ENCODE measurements at regions not wholly inside any gene's neighbourhood (a gene's known extent, or its start where the extent isn't known, plus 50 kb on each side); places are given as distances from the start of the nearest gene placed in this dataset.

GRCh38 chr11:107157809-107158187 lies 139.5 kb upstream of the GUCY1A2 start:
- no peak overlapping the region for H2BK15ac ChIP-seq (replicated peaks; ENCODE audit: low read depth)
- H3K36me3 ChIP-seq (ENCODE audit: control insufficient read depth, insufficient read depth, low read length): no peaks in the 10 kb centered on the region
- H3K23ac ChIP-seq (ENCODE audit: low read length): no peak overlapping the region
- H3K27me3 ChIP-seq (ENCODE audit: insufficient read depth, low read length, poor library complexity): no peaks in the 10 kb centered on the region
- no peaks in the 10 kb centered on the region for H3K79me1 ChIP-seq (ENCODE audit: low read length)
- no peak overlapping the region for H3K4ac ChIP-seq (ENCODE audit: low read depth, low read length)
- no peak overlapping the region for H3K9ac ChIP-seq (ENCODE audit: low read length)
- H3K4me2 ChIP-seq (ENCODE audit: low read length): no peak overlapping the region
- H4K8ac ChIP-seq (ENCODE audit: low read depth, low read length): no peak overlapping the region
- no peak overlapping the region for H3K56ac ChIP-seq (ENCODE audit: low read length)
- no peaks in the 10 kb centered on the region for H3K79me2 ChIP-seq (ENCODE audit: control insufficient read depth, insufficient read depth, low read length)
- H3K18ac ChIP-seq (ENCODE audit: low read length): no peak overlapping the region
- H2BK5ac ChIP-seq (ENCODE audit: low read length): no peak overlapping the region
- H2AK5ac ChIP-seq (ENCODE audit: low read length): no peak overlapping the region
- H3K4me1 ChIP-seq (ENCODE audit: control insufficient read depth, low read depth, low read length): no peaks in the 10 kb centered on the region
- H2BK120ac ChIP-seq (ENCODE audit: low read depth, low read length): no peak overlapping the region
- WGBS (ENCODE audit: extremely low coverage, insufficient coverage, low lambda C conversion rate): no CpG with 5 or more reads among the region's 1 CpG
- no peak overlapping the region for H3K27ac ChIP-seq (ENCODE audit: low read depth, low read length)
- no peak overlapping the region for H3K4me3 ChIP-seq (ENCODE audit: low read length)
- DNase-seq: peak; percentile 17
- H4K5ac ChIP-seq (ENCODE audit: low read length): no peak overlapping the region

GRCh38 chr11:107157146-107157808 lies 139.0 kb upstream of the GUCY1A2 start:
- H3K4me2 ChIP-seq (ENCODE audit: low read length): no peak overlapping the region
- H4K8ac ChIP-seq (ENCODE audit: low read depth, low read length): no peak overlapping the region
- H2BK5ac ChIP-seq (ENCODE audit: low read length): no peak overlapping the region
- H2BK120ac ChIP-seq (ENCODE audit: low read depth, low read length): no peak overlapping the region
- H3K4me3 ChIP-seq (ENCODE audit: low read length): no peak overlapping the region
- H2AK5ac ChIP-seq (ENCODE audit: low read length): no peak overlapping the region
- H2BK15ac ChIP-seq (replicated peaks; ENCODE audit: low read depth): no peak overlapping the region
- H3K9ac ChIP-seq (ENCODE audit: low read length): no peak overlapping the region
- WGBS (ENCODE audit: extremely low coverage, insufficient coverage, low lambda C conversion rate): no CpG with 5 or more reads among the region's 3 CpGs
- no peak overlapping the region for H3K27ac ChIP-seq (ENCODE audit: low read depth, low read length)
- no peak overlapping the region for H3K18ac ChIP-seq (ENCODE audit: low read length)
- H3K79me1 ChIP-seq (ENCODE audit: low read length): no peaks in the 10 kb centered on the region
- H3K27me3 ChIP-seq (ENCODE audit: insufficient read depth, low read length, poor library complexity): no peaks in the 10 kb centered on the region
- H4K5ac ChIP-seq (ENCODE audit: low read length): no peak overlapping the region
- H3K56ac ChIP-seq (ENCODE audit: low read length): no peak overlapping the region
- no peaks in the 10 kb centered on the region for H3K4me1 ChIP-seq (ENCODE audit: control insufficient read depth, low read depth, low read length)
- no peaks in the 10 kb centered on the region for H3K36me3 ChIP-seq (ENCODE audit: control insufficient read depth, insufficient read depth, low read length)
- H3K79me2 ChIP-seq (ENCODE audit: control insufficient read depth, insufficient read depth, low read length): no peaks in the 10 kb centered on the region
- peak; percentile 64 for DNase-seq
- no peak overlapping the region for H3K23ac ChIP-seq (ENCODE audit: low read length)
- no peak overlapping the region for H3K4ac ChIP-seq (ENCODE audit: low read depth, low read length)

- Histone ChIP-seq H3K27me3 (ENCODE audit: insufficient read depth, low read length, poor library complexity) (no peaks in the 10 kb centered on the region), H3K79me2 (ENCODE audit: control insufficient read depth, insufficient read depth, low read length) (no peaks in the 10 kb centered on the region), H2BK120ac (ENCODE audit: low read depth, low read length) (no peak overlapping the region), H3K27ac (ENCODE audit: low read depth, low read length) (no peak overlapping the region), H2BK5ac (ENCODE audit: low read length) (no peak overlapping the region), H3K4me3 (ENCODE audit: low read length) (no peak overlapping the region), H2AK5ac (ENCODE audit: low read length) (no peak overlapping the region), H3K23ac (ENCODE audit: low read length) (no peak overlapping the region), H3K36me3 (ENCODE audit: control insufficient read depth, insufficient read depth, low read length) (no peaks in the 10 kb centered on the region), H3K9ac (ENCODE audit: low read length) (no peak overlapping the region), H3K4ac (ENCODE audit: low read depth, low read length) (no peak overlapping the region), H2BK15ac (replicated peaks; ENCODE audit: low read depth) (no peak overlapping the region), H3K56ac (ENCODE audit: low read length) (no peak overlapping the region), H4K8ac (ENCODE audit: low read depth, low read length) (no peak overlapping the region), H4K5ac (ENCODE audit: low read length) (no peak overlapping the region), H3K4me2 (ENCODE audit: low read length) (no peak overlapping the region), H3K4me1 (ENCODE audit: control insufficient read depth, low read depth, low read length) (no peaks in the 10 kb centered on the region), H3K18ac (ENCODE audit: low read length) (no peak overlapping the region), H3K79me1 (ENCODE audit: low read length) (no peaks in the 10 kb centered on the region)
- DNase-seq: no peak
Measured at GRCh38 chr11:107151579-107151978, 133.3 kb upstream of the GUCY1A2 start.

DNA sequence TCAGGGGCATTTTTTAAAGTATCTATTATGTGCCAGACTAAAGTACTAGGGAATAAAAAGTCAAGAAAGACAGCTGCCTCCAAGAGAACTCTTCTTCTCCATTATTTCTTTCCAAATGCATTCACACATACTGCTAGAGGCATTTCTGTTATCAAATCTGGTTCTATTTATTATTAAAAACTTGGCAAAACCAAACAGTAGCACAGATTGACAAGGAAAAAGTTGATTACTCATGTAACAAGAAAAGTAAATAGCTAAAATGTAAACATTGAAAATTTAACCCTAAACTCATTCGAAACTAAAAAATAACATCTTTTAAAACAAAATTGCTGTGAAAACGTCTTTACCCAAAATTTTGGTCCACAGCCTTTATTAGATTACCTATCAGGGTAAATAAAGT lies 132.9 kb upstream of the GUCY1A2 start:
- Histone ChIP-seq H4K8ac (ENCODE audit: low read depth, low read length) (no peak overlapping the region), H3K4me3 (ENCODE audit: low read length) (no peak overlapping the region), H3K4me1 (ENCODE audit: control insufficient read depth, low read depth, low read length) (no peaks in the 10 kb centered on the region), H4K5ac (ENCODE audit: low read length) (no peak overlapping the region), H3K27me3 (ENCODE audit: insufficient read depth, low read length, poor library complexity) (no peaks in the 10 kb centered on the region), H3K23ac (ENCODE audit: low read length) (no peak overlapping the region), H2BK5ac (ENCODE audit: low read length) (no peak overlapping the region), H2BK120ac (ENCODE audit: low read depth, low read length) (no peak overlapping the region), H3K56ac (ENCODE audit: low read length) (no peak overlapping the region), H3K4me2 (ENCODE audit: low read length) (no peak overlapping the region), H3K27ac (ENCODE audit: low read depth, low read length) (no peak overlapping the region), H3K79me2 (ENCODE audit: control insufficient read depth, insufficient read depth, low read length) (no peaks in the 10 kb centered on the region), H2AK5ac (ENCODE audit: low read length) (no peak overlapping the region), H3K9ac (ENCODE audit: low read length) (no peak overlapping the region), H2BK15ac (replicated peaks; ENCODE audit: low read depth) (no peak overlapping the region), H3K4ac (ENCODE audit: low read depth, low read length) (no peak overlapping the region), H3K79me1 (ENCODE audit: low read length) (no peaks in the 10 kb centered on the region), H3K36me3 (ENCODE audit: control insufficient read depth, insufficient read depth, low read length) (no peaks in the 10 kb centered on the region), H3K18ac (ENCODE audit: low read length) (no peak overlapping the region)
- 100% methylated on average over 2 of the region's 2 CpGs for WGBS (ENCODE audit: extremely low coverage, insufficient coverage, low lambda C conversion rate)
- no peak for DNase-seq

DNA sequence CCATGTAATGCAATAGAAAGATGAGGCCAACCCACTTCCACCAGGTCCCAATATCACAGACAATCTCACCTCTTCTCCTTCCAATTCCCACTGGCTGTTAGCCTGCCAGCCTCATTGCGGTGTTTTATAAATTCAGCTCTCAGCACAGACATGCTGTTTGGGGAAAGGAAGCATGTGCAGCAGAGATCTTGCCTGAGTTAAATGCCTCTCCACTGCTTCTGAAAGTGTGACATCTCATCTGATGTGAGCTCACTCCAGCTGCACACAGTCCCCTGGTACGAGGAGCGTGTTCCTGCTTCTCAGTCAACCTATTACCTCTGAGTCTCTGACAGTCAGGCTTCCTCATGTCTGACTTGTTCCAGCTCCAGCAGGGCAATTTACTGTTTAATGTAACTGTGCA lies 122.7 kb upstream of the GUCY1A2 start:
- H3K36me3 ChIP-seq (ENCODE audit: control insufficient read depth, insufficient read depth, low read length): no peaks in the 10 kb centered on the region
- no peaks in the 10 kb centered on the region for H3K4me1 ChIP-seq (ENCODE audit: control insufficient read depth, low read depth, low read length)
- no peak overlapping the region for H3K23ac ChIP-seq (ENCODE audit: low read length)
- no peak overlapping the region for H3K18ac ChIP-seq (ENCODE audit: low read length)
- no peak overlapping the region for H4K8ac ChIP-seq (ENCODE audit: low read depth, low read length)
- H3K27ac ChIP-seq (ENCODE audit: low read depth, low read length): no peak overlapping the region
- H3K27me3 ChIP-seq (ENCODE audit: insufficient read depth, low read length, poor library complexity): no peaks in the 10 kb centered on the region
- H2BK15ac ChIP-seq (replicated peaks; ENCODE audit: low read depth): no peak overlapping the region
- no CpG with 5 or more reads among the region's 3 CpGs for WGBS (ENCODE audit: extremely low coverage, insufficient coverage, low lambda C conversion rate)
- H3K4me2 ChIP-seq (ENCODE audit: low read length): no peak overlapping the region
- H2BK120ac ChIP-seq (ENCODE audit: low read depth, low read length): no peak overlapping the region
- H3K79me2 ChIP-seq (ENCODE audit: control insufficient read depth, insufficient read depth, low read length): no peaks in the 10 kb centered on the region
- H3K4ac ChIP-seq (ENCODE audit: low read depth, low read length): no peak overlapping the region
- no peak overlapping the region for H3K56ac ChIP-seq (ENCODE audit: low read length)
- no peak overlapping the region for H3K9ac ChIP-seq (ENCODE audit: low read length)
- no peak overlapping the region for H4K5ac ChIP-seq (ENCODE audit: low read length)
- H2BK5ac ChIP-seq (ENCODE audit: low read length): no peak overlapping the region
- no peaks in the 10 kb centered on the region for H3K79me1 ChIP-seq (ENCODE audit: low read length)
- no peak for DNase-seq
- no peak overlapping the region for H2AK5ac ChIP-seq (ENCODE audit: low read length)
- H3K4me3 ChIP-seq (ENCODE audit: low read length): no peak overlapping the region

GRCh38 chr11:107139396-107139795 lies 121.1 kb upstream of the GUCY1A2 start:
- no peaks in the 10 kb centered on the region for H3K27me3 ChIP-seq (ENCODE audit: insufficient read depth, low read length, poor library complexity)
- WGBS (ENCODE audit: extremely low coverage, insufficient coverage, low lambda C conversion rate): no CpG with 5 or more reads among the region's 4 CpGs
- H3K4me1 ChIP-seq (ENCODE audit: control insufficient read depth, low read depth, low read length): no peaks in the 10 kb centered on the region
- H4K8ac ChIP-seq (ENCODE audit: low read depth, low read length): no peak overlapping the region
- no peak overlapping the region for H2BK15ac ChIP-seq (replicated peaks; ENCODE audit: low read depth)
- no peak overlapping the region for H3K4me2 ChIP-seq (ENCODE audit: low read length)
- no peaks in the 10 kb centered on the region for H3K79me2 ChIP-seq (ENCODE audit: control insufficient read depth, insufficient read depth, low read length)
- H3K27ac ChIP-seq (ENCODE audit: low read depth, low read length): no peak overlapping the region
- H3K9ac ChIP-seq (ENCODE audit: low read length): no peak overlapping the region
- no peak for DNase-seq
- no peak overlapping the region for H3K56ac ChIP-seq (ENCODE audit: low read length)
- no peaks in the 10 kb centered on the region for H3K79me1 ChIP-seq (ENCODE audit: low read length)
- no peak overlapping the region for H3K4ac ChIP-seq (ENCODE audit: low read depth, low read length)
- H2BK120ac ChIP-seq (ENCODE audit: low read depth, low read length): no peak overlapping the region
- no peak overlapping the region for H3K23ac ChIP-seq (ENCODE audit: low read length)
- H3K4me3 ChIP-seq (ENCODE audit: low read length): no peak overlapping the region
- no peak overlapping the region for H3K18ac ChIP-seq (ENCODE audit: low read length)
- H4K5ac ChIP-seq (ENCODE audit: low read length): no peak overlapping the region
- no peaks in the 10 kb centered on the region for H3K36me3 ChIP-seq (ENCODE audit: control insufficient read depth, insufficient read depth, low read length)
- H2AK5ac ChIP-seq (ENCODE audit: low read length): no peak overlapping the region
- H2BK5ac ChIP-seq (ENCODE audit: low read length): no peak overlapping the region

Measured in mesendoderm (in vitro differentiated cells).